Glomerular visceral epithelial cell (primary cell): ENCODE measurements at regions not wholly inside any gene's neighbourhood (a gene's known extent, or its start where the extent isn't known, plus 50 kb on each side); places are given as distances from the start of the nearest gene placed in this dataset.

ENCODE experiments used
- DNase-seq: peaks from one replicate; pipeline ENCODE4 v3.0.0-alpha.2; 2016; ENCODE audit errors: extremely low spot score

- peak; percentile 22 for DNase-seq
These were observed 218.2 kb downstream of the SH3BP4 start for GRCh38 chr2:235170016-235170415.

GRCh38 chr2:235170536-235171521, 219.0 kb downstream of the SH3BP4 start:
- DNase-seq = peak; percentile 64

- DNase-seq = peak; percentile 53
These were observed 219.8 kb downstream of the SH3BP4 start for GRCh38 chr2:235171550-235172031.

- no peak for DNase-seq
These were observed 228.8 kb downstream of the SH3BP4 start for GRCh38 chr2:235180642-235181041.

- no peak for DNase-seq
These were observed 232.0 kb downstream of the SH3BP4 start for GRCh38 chr2:235183786-235184185.

GRCh38 chr2:235187806-235188205, 236.0 kb downstream of the SH3BP4 start:
- no peak for DNase-seq

GRCh38 chr2:235191486-235191885, 239.7 kb downstream of the SH3BP4 start:
- DNase-seq = no peak

- no peak for DNase-seq
These were observed 240.2 kb downstream of the SH3BP4 start for GRCh38 chr2:235191978-235192377.

GRCh38 chr2:235194351-235194750, 242.5 kb downstream of the SH3BP4 start:
- DNase-seq = no peak

GRCh38 chr2:235194836-235195235, 243.0 kb downstream of the SH3BP4 start:
- DNase-seq = no peak

- DNase-seq = no peak
These were observed 244.1 kb downstream of the SH3BP4 start for GRCh38 chr2:235195921-235196320.

- DNase-seq = no peak
These were observed 247.3 kb downstream of the SH3BP4 start for GRCh38 chr2:235199128-235199527.

GRCh38 chr2:235200216-235200615, 248.4 kb downstream of the SH3BP4 start:
- DNase-seq = no peak

GRCh38 chr2:235201756-235202155, 249.9 kb downstream of the SH3BP4 start:
- no peak for DNase-seq

GRCh38 chr2:235204948-235205347, 253.1 kb downstream of the SH3BP4 start:
- no peak for DNase-seq

- DNase-seq = peak; percentile 29
These were observed 254.6 kb downstream of the SH3BP4 start for GRCh38 chr2:235206399-235206798.

- no peak for DNase-seq
These were observed 255.3 kb downstream of the SH3BP4 start for GRCh38 chr2:235206980-235207579.

GRCh38 chr2:235211056-235211455, 259.2 kb downstream of the SH3BP4 start:
- no peak for DNase-seq

GRCh38 chr2:235212501-235213158, 260.8 kb downstream of the SH3BP4 start:
- no peak for DNase-seq

GRCh38 chr2:235215248-235215647, 263.4 kb downstream of the SH3BP4 start:
- no peak for DNase-seq

GRCh38 chr2:235216901-235217300, 265.1 kb downstream of the SH3BP4 start:
- peak; percentile 5 for DNase-seq

GRCh38 chr2:235217846-235218245, 266.0 kb downstream of the SH3BP4 start:
- DNase-seq = no peak
